K562 (cell line): ENCODE measurements at regions not wholly inside any gene's neighbourhood (a gene's known extent, or its start where the extent isn't known, plus 50 kb on each side); places are given as distances from the start of the nearest gene placed in this dataset.

ENCODE experiments used
- ATAC-seq: fragments of 200-7000 bp; cut with Tn5 transposase; 3 replicates; pipeline ENCODE4 v1.9.1; 2020; ENCODE audit warnings: moderate library complexity
- BruUV-seq: library from RNA; stranded (reverse); fragments of 400-500 nt; replicated peaks from 2 replicates; lab custom pipeline; 2021; lab: Mats Ljungman, UMichigan
- CTCF ChIA-PET: fragments of 300-600 bp; formaldehyde crosslinking; extraction: SDS; loops from one replicate; lab custom pipeline; 2021; ENCODE audit warnings: low intra/inter-chr PET ratio; lab: Yijun Ruan, JAX
- POLR2A ChIA-PET: fragments of 300-600, 350-650 bp; sonication (Branson Sonifier 250); formaldehyde crosslinking; extraction: SDS; loops from one replicate; lab custom pipeline; 2021; ENCODE audit warnings: antibody characterized with exemption, inconsistent platforms; lab: Yijun Ruan, JAX
- DNase-seq, 4 experiments: peaks; one replicate each; pipeline versions ENCODE4 v3.0.0 to v3.0.0-alpha.2; 2011 to 2018; ENCODE audit warnings: low spot score in 3 of 4, mixed read lengths in 3 of 4; ENCODE audit errors: extremely low read depth in 1 of 4
- FAIRE-seq: peaks from 2 replicates; lab custom pipeline; 2011; peaks lifted over from hg19 to GRCh38; lab: Jason Lieb, UNC
- H2AFZ ChIP-seq: 2 replicates; pipeline ENCODE4 v1.6.0; 2011; ENCODE audit warnings: low read depth, low read length, control low read depth, inconsistent platforms
- H3K27ac ChIP-seq: fragments of 200-600 bp; 3 replicates; pipeline ENCODE4 v1.8.0; 2011; ENCODE audit warnings: low read depth, mild to moderate bottlenecking, control low read depth, inconsistent platforms, low read length, moderate library complexity, mixed read lengths; ENCODE audit errors: extremely low read depth
- H3K27me3 ChIP-seq, 2 experiments: fragments of 300-600 bp in 1 of 2; 2 replicates in 1 of 2; 3 replicates in 1 of 2; pipeline versions ENCODE4 v1.6.0 to v1.8.0; 2011; ENCODE audit warnings: inconsistent platforms in 2 of 2, low read length in 2 of 2, mild to moderate bottlenecking in 1 of 2, mixed read lengths in 1 of 2, moderate library complexity in 1 of 2; ENCODE audit not compliant: control insufficient read depth in 2 of 2, insufficient read depth in 2 of 2
- H3K36me3 ChIP-seq: fragments of 300-600 bp; 3 replicates; pipeline ENCODE4 v1.8.0; 2011; ENCODE audit warnings: mild to moderate bottlenecking, low read length, inconsistent platforms; ENCODE audit not compliant: control insufficient read depth, insufficient read depth
- H3K4me1 ChIP-seq, 2 experiments: fragments of 200-600 bp in 1 of 2; replicated peaks in 1 of 2; 2 replicates in 1 of 2; 3 replicates in 1 of 2; pipeline versions ENCODE4 v1.5.1 to v1.8.0; 2011; ENCODE audit warnings: inconsistent platforms in 2 of 2, low read length in 2 of 2, mild to moderate bottlenecking in 1 of 2, mixed read lengths in 1 of 2, moderate library complexity in 1 of 2; ENCODE audit not compliant: control insufficient read depth in 2 of 2, insufficient read depth in 2 of 2
- H3K4me2 ChIP-seq: 2 replicates; pipeline ENCODE4 v1.6.1; 2011; ENCODE audit warnings: low read length, control low read depth, inconsistent platforms, mixed read lengths; ENCODE audit not compliant: insufficient read depth
- H3K4me3 ChIP-seq: fragments of 200-600 bp; sonication (generic), shearing (Covaris generic); 2 replicates; pipeline ENCODE4 v1.5.1; 2016; ENCODE audit warnings: control low read depth, inconsistent platforms
- H3K79me2 ChIP-seq: fragments of 200-600 bp; 3 replicates; pipeline ENCODE4 v1.8.0; 2011; ENCODE audit warnings: low read length, inconsistent platforms; ENCODE audit not compliant: control insufficient read depth, insufficient read depth
- H3K9ac ChIP-seq, 2 experiments: 2 replicates each; pipeline versions ENCODE4 v1.6.0 to v1.6.1; 2011; ENCODE audit warnings: low read depth in 2 of 2, low read length in 2 of 2, control low read depth in 1 of 2, inconsistent platforms in 1 of 2, mild to moderate bottlenecking in 1 of 2, mixed read lengths in 1 of 2; ENCODE audit not compliant: insufficient read depth in 1 of 2
- H3K9me1 ChIP-seq: one replicate; pipeline ENCODE4 v1.6.0; 2011; ENCODE audit warnings: inconsistent platforms, mild to moderate bottlenecking, low read length, moderate library complexity; ENCODE audit not compliant: control insufficient read depth, insufficient read depth
- H3K9me3 ChIP-seq: replicated peaks from 2 replicates; pipeline ENCODE4 v1.5.1; 2011; ENCODE audit warnings: low read depth, low read length, inconsistent platforms; ENCODE audit not compliant: control insufficient read depth, insufficient read depth
- H4K20me1 ChIP-seq: replicated peaks from 2 replicates; pipeline ENCODE4 v1.6.1; 2011; ENCODE audit warnings: low read length, inconsistent platforms, mixed read lengths; ENCODE audit not compliant: control insufficient read depth, insufficient read depth
- ARID3B ChIP-seq: fragments of 250-450 bp; sonication (Bioruptor Pico); IDR thresholded peaks from 2 replicates; pipeline ENCODE4 v1.4.0; 2020; ENCODE audit warnings: borderline replicate concordance
- CTCFL ChIP-seq: IDR thresholded peaks from 2 replicates; pipeline ENCODE4 v1.6.1; 2011; ENCODE audit warnings: borderline replicate concordance, low read depth, mild to moderate bottlenecking, moderate library complexity, low read length; ENCODE audit not compliant: insufficient read depth, poor library complexity, severe bottlenecking
- MAFG ChIP-seq: fragments of 450-650 bp; conservative IDR thresholded peaks from 2 replicates; pipeline ENCODE4 v1.6.1; 2016; ENCODE audit warnings: missing genetic modification characterization, missing compliant biosample characterization
- NFYB ChIP-seq: IDR thresholded peaks from 2 replicates; pipeline ENCODE4 v1.6.1; 2011; ENCODE audit warnings: mild to moderate bottlenecking, moderate library complexity; ENCODE audit not compliant: insufficient read length; ENCODE audit errors: extremely low read depth
- WGBS: fragments of 100-300 bp; shearing (Covaris generic); methylation state at CpG from one replicate; pipeline ENCODE4 v1.1.6; 2016; ENCODE audit warnings: low coverage, mixed read lengths; ENCODE audit not compliant: insufficient coverage; ENCODE audit errors: missing lambda C conversion rate; 5-methylcytosine and 5-hydroxymethylcytosine counted together
- in situ Hi-C: fragments of 300-500 bp; cut with MboI; formaldehyde crosslinking; loops from 4 replicates; pipeline ENCODE4 v1.15.0; 2018; ENCODE audit warnings: inconsistent platforms, mixed read lengths
- intact Hi-C: fragments of 100-400 bp; cut with micrococcal nuclease; formaldehyde crosslinking; loops from 2 replicates; pipeline ENCODE4 v1.14.2; 2022

GRCh38 chr10:121027371-121027770 is 176.2 kb downstream of the WDR11 start (continued):
- TF ChIP-seq MAFG (tag) (no peak), ARID3B (CRISPR knock-in tag) (no peak)
- TF ChIP-seq, all 486 proteins: peak for 0

GRCh38 chr10:121032460-121032859 is 181.3 kb downstream of the WDR11 start:
- 0% methylated on average over 3 of the region's 3 CpGs for WGBS
- no peaks in the 10 kb centered on the region for H3K36me3 ChIP-seq
- TF ChIP-seq NFYB (peak; percentile 41), CTCFL (no peak)
- DNase-seq, result peak in 1 of 4 experiments; percentile 5
- no TSS peak for BruUV-seq
- in situ Hi-C loops (no loop called here), intact Hi-C loops (no loop called here)
- H3K9me1 ChIP-seq, result no peaks in the 10 kb centered on the region
- no peaks in the 10 kb centered on the region for H4K20me1 ChIP-seq
- no peak overlapping the region for H2AFZ ChIP-seq
- no peaks in the 10 kb centered on the region for H3K79me2 ChIP-seq
- H3K4me2 ChIP-seq, result no peak overlapping the region
- H3K9ac ChIP-seq, result no peak overlapping the region
- no peaks in the 10 kb centered on the region for H3K9me3 ChIP-seq
- ATAC-seq, result no peak
- FAIRE-seq, result no peak
- no peak overlapping the region for H3K4me3 ChIP-seq
- H3K4me1 ChIP-seq, result no peaks in the 10 kb centered on the region
- no peaks in the 10 kb centered on the region for H3K27me3 ChIP-seq
- CTCF ChIA-PET, result no interaction called here
- POLR2A ChIA-PET, result no interaction called here
- H3K27ac ChIP-seq, result no peak overlapping the region
